SU-DHL-6 (cell line): ENCODE measurements at regions not wholly inside any gene's neighbourhood (a gene's known extent, or its start where the extent isn't known, plus 50 kb on each side); places are given as distances from the start of the nearest gene placed in this dataset.

Experiments used
- CTCF ChIP-seq: fragments of 200-600 bp; sonication (generic); IDR thresholded peaks from one replicate; pipeline ENCODE4 v1.5.1; 2017; ENCODE audit warnings: antibody characterized with exemption, mild to moderate bottlenecking, low read length, moderate library complexity; ENCODE audit not compliant: insufficient read depth, poor library complexity, severe bottlenecking
- EZH2phosphoT487 ChIP-seq: fragments of 200-600 bp; sonication (generic), shearing (Covaris generic); conservative IDR thresholded peaks from 2 replicates; pipeline ENCODE4 v1.6.1; 2018; ENCODE audit warnings: mild to moderate bottlenecking, antibody characterized with exemption, low read length, moderate library complexity, mixed read lengths

DNA sequence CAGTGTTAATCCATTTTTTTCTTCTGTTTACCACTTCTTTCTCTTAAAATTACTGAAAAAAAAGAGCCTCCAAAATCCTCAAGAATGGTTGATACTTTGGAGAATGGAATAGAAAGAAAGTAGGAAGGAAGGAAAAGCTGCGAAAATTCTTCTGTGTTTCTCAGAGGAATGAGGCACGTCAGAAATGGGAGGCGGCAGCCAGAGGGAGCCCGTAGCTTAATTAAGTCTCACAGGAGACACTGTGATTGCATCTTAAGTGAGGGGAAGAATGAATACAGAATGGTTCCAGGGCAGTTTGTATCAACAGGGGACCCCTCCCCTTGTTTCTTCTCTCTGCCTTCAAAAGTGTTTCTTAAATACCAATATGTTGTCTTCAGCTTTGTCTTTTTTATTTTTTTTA lies 1099.5 kb downstream of the PLA2G4A start:
- TF ChIP-seq CTCF (no peak), EZH2phosphoT487 (no peak)
